Endothelial cell of umbilical vein (primary cell): ENCODE measurements at regions not wholly inside any gene's neighbourhood (a gene's known extent, or its start where the extent isn't known, plus 50 kb on each side); places are given as distances from the start of the nearest gene placed in this dataset.

Experiments used
- BruUV-seq: library from RNA; stranded (reverse); fragments of 400-500 nt; replicated peaks from 2 replicates; lab custom pipeline; 2021; lab: Mats Ljungman, UMichigan
- CTCF ChIA-PET: fragments of 300-600, 350-600 bp; sonication (Branson Sonifier 250); formaldehyde crosslinking; loops from one replicate; lab custom pipeline; 2021; ENCODE audit warnings: antibody characterized with exemption, inconsistent platforms; lab: Charles Lee
- POLR2A ChIA-PET: fragments of 300-600, 350-600 bp; sonication (Branson Sonifier 250); formaldehyde crosslinking; loops from one replicate; lab custom pipeline; 2021; ENCODE audit warnings: antibody characterized with exemption, inconsistent platforms; lab: Charles Lee
- DNase-seq: peaks from one replicate; pipeline ENCODE4 v3.0.0-alpha.2; 2011; ENCODE audit warnings: low read depth, low spot score
- FAIRE-seq: peaks from 2 replicates; lab custom pipeline; 2011; peaks lifted over from hg19 to GRCh38; lab: Jason Lieb, UNC
- H2AFZ ChIP-seq: 2 replicates; pipeline ENCODE4 v1.6.0; 2012; ENCODE audit warnings: low read depth, low read length, control low read depth, inconsistent platforms
- H3K27ac ChIP-seq: 2 replicates; pipeline ENCODE4 v1.5.1; 2011; ENCODE audit warnings: low read depth, mild to moderate bottlenecking, control low read depth, low read length, moderate library complexity; ENCODE audit not compliant: insufficient read depth
- H3K27me3 ChIP-seq, 2 experiments: 2 replicates each; pipeline versions ENCODE4 v1.6.0 to v1.6.1; 2011; ENCODE audit warnings: low read length in 2 of 2, mixed read lengths in 1 of 2; ENCODE audit not compliant: control insufficient read depth in 2 of 2, insufficient read depth in 2 of 2
- H3K36me3 ChIP-seq, 2 experiments: 2 replicates in 1 of 2; 3 replicates in 1 of 2; pipeline ENCODE4 v1.5.1; 2011; ENCODE audit warnings: low read length in 2 of 2, mild to moderate bottlenecking in 1 of 2, moderate library complexity in 1 of 2; ENCODE audit not compliant: control insufficient read depth in 2 of 2, insufficient read depth in 2 of 2; ENCODE audit errors: extremely low read depth in 1 of 2
- H3K4me1 ChIP-seq: 3 replicates; pipeline ENCODE4 v1.5.1; 2011; ENCODE audit warnings: mild to moderate bottlenecking, low read length; ENCODE audit not compliant: control insufficient read depth, insufficient read depth; ENCODE audit errors: extremely low read depth
- H3K4me2 ChIP-seq: 2 replicates; pipeline ENCODE4 v1.6.1; 2011; ENCODE audit warnings: low read length, control low read depth, mixed read lengths; ENCODE audit not compliant: insufficient read depth
- H3K4me3 ChIP-seq, 3 experiments: fragments of 200-600 bp in 1 of 3; sonication (generic), shearing (Covaris generic) in 1 of 3; replicated peaks in 1 of 3; 2 replicates each; pipeline ENCODE4 v1.5.1; 2011 to 2016; ENCODE audit warnings: control low read depth in 3 of 3, low read length in 3 of 3, mild to moderate bottlenecking in 2 of 3, inconsistent platforms in 1 of 3, low read depth in 1 of 3, moderate library complexity in 1 of 3; ENCODE audit not compliant: insufficient read depth in 1 of 3
- H3K79me2 ChIP-seq: 2 replicates; pipeline ENCODE4 v1.6.0; 2012; ENCODE audit warnings: low read length, inconsistent platforms; ENCODE audit not compliant: control insufficient read depth, insufficient read depth
- H3K9ac ChIP-seq: replicated peaks from 2 replicates; pipeline ENCODE3; 2011; ENCODE audit warnings: low read length, control low read depth; ENCODE audit not compliant: insufficient read depth; ENCODE audit errors: extremely low read depth
- H3K9me1 ChIP-seq: replicated peaks from 3 replicates; pipeline ENCODE4 v1.6.0; 2011; ENCODE audit warnings: mild to moderate bottlenecking, low read length; ENCODE audit not compliant: control insufficient read depth, insufficient read depth; ENCODE audit errors: extremely low read depth
- H3K9me3 ChIP-seq: replicated peaks from 2 replicates; pipeline ENCODE4 v1.5.1; 2012; ENCODE audit warnings: low read length, inconsistent platforms; ENCODE audit not compliant: control insufficient read depth, insufficient read depth
- H4K20me1 ChIP-seq: replicated peaks from 2 replicates; pipeline ENCODE3; 2011; ENCODE audit warnings: mild to moderate bottlenecking, low read length; ENCODE audit not compliant: control insufficient read depth, insufficient read depth; ENCODE audit errors: extremely low read depth
- CTCF ChIP-seq, 2 donors: IDR thresholded peaks; 1 replicate in 1 of 2; 2 replicates in 1 of 2; pipeline ENCODE4 v1.5.1; 2011; ENCODE audit warnings: low read length in 2 of 2, mild to moderate bottlenecking in 2 of 2, moderate library complexity in 2 of 2, control low read depth in 1 of 2, inconsistent platforms in 1 of 2, low read depth in 1 of 2; ENCODE audit not compliant: insufficient read depth in 1 of 2; ENCODE audit errors: extremely low read depth in 1 of 2
- EZH2 ChIP-seq: IDR thresholded peaks from 2 replicates; pipeline ENCODE4 v1.6.1; 2012; ENCODE audit warnings: borderline replicate concordance, low read depth, mild to moderate bottlenecking, moderate library complexity, low read length, inconsistent platforms; ENCODE audit not compliant: severe bottlenecking
- FOS ChIP-seq: IDR thresholded peaks from 2 replicates; pipeline ENCODE4 v1.6.1; 2011; ENCODE audit warnings: mild to moderate bottlenecking, low read length, moderate library complexity, borderline replicate concordance; ENCODE audit not compliant: insufficient read depth
- GATA2 ChIP-seq: IDR thresholded peaks from 2 replicates; pipeline ENCODE4 v1.7.0; 2011; ENCODE audit warnings: low read depth, mild to moderate bottlenecking, moderate library complexity, mixed read lengths, low read length; ENCODE audit not compliant: insufficient read length, insufficient read depth
- JUN ChIP-seq: IDR thresholded peaks from 2 replicates; pipeline ENCODE4 v1.6.1; 2011; ENCODE audit warnings: borderline replicate concordance, low read depth; ENCODE audit not compliant: insufficient read length, insufficient read depth
- MAX ChIP-seq: IDR thresholded peaks from 2 replicates; pipeline ENCODE4 v1.6.1; 2011; ENCODE audit not compliant: insufficient read depth, insufficient read length
- MYC ChIP-seq: IDR thresholded peaks from one replicate; pipeline ENCODE4 v1.6.1; 2011; ENCODE audit warnings: mild to moderate bottlenecking, low read depth, low read length
- POLR2A ChIP-seq: IDR thresholded peaks from 2 replicates; pipeline ENCODE4 v1.6.1; 2012; ENCODE audit warnings: low read depth, mild to moderate bottlenecking, control low read depth, low read length
- POLR2AphosphoS5 ChIP-seq: IDR thresholded peaks from 2 replicates; pipeline ENCODE4 v1.6.1; 2012; ENCODE audit warnings: low read depth, mild to moderate bottlenecking, control low read depth, low read length, moderate library complexity; ENCODE audit not compliant: insufficient read depth
- dilution Hi-C: fragments of 300-500 bp; cut with MboI; formaldehyde crosslinking; loops from one replicate; pipeline ENCODE4 v1.15.0; 2019; ENCODE audit warnings: low sequenced_read_pairs; ENCODE audit not compliant: extremely low pct_ligation_motif_present
- intact Hi-C: fragments of 100-400 bp; cut with micrococcal nuclease; formaldehyde crosslinking; loops from one replicate; pipeline ENCODE4 v1.10.0; 2022

- no peaks in the 10 kb centered on the region for H3K79me2 ChIP-seq
- peak; percentile 62 for DNase-seq
- dilution Hi-C loops (no loop called here), intact Hi-C loops (no loop called here)
- ChIA-PET CTCF (interaction anchor here (1.6 to 2.9 kb wide), 2 partner anchors 8 to 23 kb away, joined by 5 to 15 read pairs; no protein-coding TSS in a partner anchor), POLR2A (no interaction called here)
- no peak for TF ChIP-seq GATA2
- no peak for TF ChIP-seq EZH2
- TF ChIP-seq POLR2A: no peak
- TF ChIP-seq CTCF (IDR thresholded peaks at IDR 0.05; ENCODE audit: extremely low read depth in 1 of 2, insufficient read depth in 1 of 2, low read depth in 1 of 2, low read length in 2 of 2): no peak
- TF ChIP-seq MYC: no peak
- TF ChIP-seq POLR2AphosphoS5: no peak
- TF ChIP-seq JUN: no peak
- no peak for TF ChIP-seq FOS
- no peak for TF ChIP-seq MAX
- peaks cover 6% of the 10 kb centered on the region for H3K4me1 ChIP-seq
- no peak overlapping the region for H3K27ac ChIP-seq
- no peaks in the 10 kb centered on the region for H3K9me3 ChIP-seq
- no TSS peak for BruUV-seq
- H3K9ac ChIP-seq: no peak overlapping the region
- no peak overlapping the region for H2AFZ ChIP-seq
- H3K9me1 ChIP-seq: no peaks in the 10 kb centered on the region
- no peaks in the 10 kb centered on the region for H3K36me3 ChIP-seq
- no peaks in the 10 kb centered on the region for H3K27me3 ChIP-seq
- no peak for FAIRE-seq
- H3K4me2 ChIP-seq: no peak overlapping the region
- H4K20me1 ChIP-seq: no peaks in the 10 kb centered on the region
- no peak overlapping the region for H3K4me3 ChIP-seq
Observed at GRCh38 chr5:56615361-56616153, 199.8 kb upstream of the MAP3K1 start.
